ENCODE measurements at regions not wholly inside any gene's neighbourhood (a gene's known extent, or its start where the extent isn't known, plus 50 kb on each side); places are given as distances from the start of the nearest gene placed in this dataset.
"Not testable (repeated sequence)": the region's sequence is repeated elsewhere in the genome, so short reads cannot be mapped to it uniquely, and the experiment has no call there.

GRCh38 chr5:158439204-158439603, 580.3 kb upstream of the CLINT1 start:
- not testable (repeated sequence) for DNase-seq (ENCODE audit: low spot score)

GRCh38 chr5:158436271-158437065, 577.5 kb upstream of the CLINT1 start:
- no peak for DNase-seq (ENCODE audit: low spot score)

GRCh38 chr5:158435161-158435616, 576.2 kb upstream of the CLINT1 start:
- no peak for DNase-seq (ENCODE audit: low spot score)

GRCh38 chr5:158434749-158435148, 575.8 kb upstream of the CLINT1 start:
- DNase-seq (ENCODE audit: low spot score): no peak

- DNase-seq (ENCODE audit: low spot score): no peak
Measured at GRCh38 chr5:158433634-158434033, 574.7 kb upstream of the CLINT1 start.

- DNase-seq (ENCODE audit: low spot score): no peak
Measured at GRCh38 chr5:158431369-158432029, 572.6 kb upstream of the CLINT1 start.

- no peak for DNase-seq (ENCODE audit: low spot score)
Measured at GRCh38 chr5:158430798-158431167, 571.8 kb upstream of the CLINT1 start.

GRCh38 chr5:158430166-158430797, 571.3 kb upstream of the CLINT1 start:
- no peak for DNase-seq (ENCODE audit: low spot score)

- no peak for DNase-seq (ENCODE audit: low spot score)
Measured at GRCh38 chr5:158429564-158429963, 570.6 kb upstream of the CLINT1 start.

GRCh38 chr5:158423623-158424200, 564.8 kb upstream of the CLINT1 start:
- DNase-seq (ENCODE audit: low spot score): no peak

GRCh38 chr5:158422653-158423515, 563.9 kb upstream of the CLINT1 start:
- DNase-seq (ENCODE audit: low spot score): no peak

- DNase-seq (ENCODE audit: low spot score): no peak
Measured at GRCh38 chr5:158421319-158421718, 562.4 kb upstream of the CLINT1 start.

GRCh38 chr5:158419186-158419585, 560.2 kb upstream of the CLINT1 start:
- no peak for DNase-seq (ENCODE audit: low spot score)

GRCh38 chr5:158414780-158415179, 555.8 kb upstream of the CLINT1 start:
- DNase-seq (ENCODE audit: low spot score): no peak

- DNase-seq (ENCODE audit: low spot score): no peak
Measured at GRCh38 chr5:158414333-158414762, 555.4 kb upstream of the CLINT1 start.

- no peak for DNase-seq (ENCODE audit: low spot score)
Measured at GRCh38 chr5:158413122-158413680, 554.3 kb upstream of the CLINT1 start.

- DNase-seq (ENCODE audit: low spot score): no peak
Measured at GRCh38 chr5:158410976-158411375, 552.0 kb upstream of the CLINT1 start.

GRCh38 chr5:158409507-158409906, 550.6 kb upstream of the CLINT1 start:
- no peak for DNase-seq (ENCODE audit: low spot score)

GRCh38 chr5:158407824-158408195, 548.9 kb upstream of the CLINT1 start:
- DNase-seq (ENCODE audit: low spot score): no peak

- no peak for DNase-seq (ENCODE audit: low spot score)
Measured at GRCh38 chr5:158406884-158407823, 548.2 kb upstream of the CLINT1 start.

All from left forelimb (tissue), 1 donor.